ENCODE measurements at regions not wholly inside any gene's neighbourhood (a gene's known extent, or its start where the extent isn't known, plus 50 kb on each side); places are given as distances from the start of the nearest gene placed in this dataset.

- Mint-ChIP-seq H3K9me3 (no peaks in the 10 kb centered on the region), H3K27ac (ENCODE audit: low read depth) (no peak overlapping the region), H3K27me3 (peaks cover 33% of the 10 kb centered on the region), H3K4me1 (no peaks in the 10 kb centered on the region), H3K36me3 (ENCODE audit: insufficient read depth) (peaks cover 2% of the 10 kb centered on the region), H3K4me3 (no peak overlapping the region)
- DNase-seq (ENCODE audit: low spot score in 2 of 2) (no peak), ATAC-seq (replicated peaks; ENCODE audit: extremely low read depth, poor library complexity, severe bottlenecking) (no peak)
Measured at GRCh38 chr3:67808906-67809305, 154.5 kb upstream of the SUCLG2 start.

GRCh38 chr3:67804578-67804977 lies 150.2 kb upstream of the SUCLG2 start:
- peaks cover 2% of the 10 kb centered on the region for H3K36me3 Mint-ChIP-seq (ENCODE audit: insufficient read depth)
- no peak for DNase-seq (ENCODE audit: low spot score in 2 of 2)
- H3K4me1 Mint-ChIP-seq: no peaks in the 10 kb centered on the region
- ATAC-seq (replicated peaks; ENCODE audit: extremely low read depth, poor library complexity, severe bottlenecking): no peak
- peaks cover 61% of the 10 kb centered on the region for H3K27me3 Mint-ChIP-seq
- no peak overlapping the region for H3K27ac Mint-ChIP-seq (ENCODE audit: low read depth)
- no peaks in the 10 kb centered on the region for H3K9me3 Mint-ChIP-seq
- H3K4me3 Mint-ChIP-seq: no peak overlapping the region

- no peaks in the 10 kb centered on the region for H3K4me1 Mint-ChIP-seq
- ATAC-seq (replicated peaks; ENCODE audit: extremely low read depth, poor library complexity, severe bottlenecking) (no peak), DNase-seq (ENCODE audit: low spot score in 2 of 2) (no peak)
- H3K9me3 Mint-ChIP-seq: no peaks in the 10 kb centered on the region
- peaks cover 2% of the 10 kb centered on the region for H3K36me3 Mint-ChIP-seq (ENCODE audit: insufficient read depth)
- H3K4me3 Mint-ChIP-seq: no peak overlapping the region
- H3K27ac Mint-ChIP-seq (ENCODE audit: low read depth): no peak overlapping the region
- H3K27me3 Mint-ChIP-seq: peaks cover 61% of the 10 kb centered on the region
Measured at GRCh38 chr3:67804089-67804488, 149.7 kb upstream of the SUCLG2 start.

GRCh38 chr3:67798412-67798811 lies 144.0 kb upstream of the SUCLG2 start:
- Mint-ChIP-seq H3K36me3 (ENCODE audit: insufficient read depth) (no peaks in the 10 kb centered on the region), H3K4me3 (no peak overlapping the region), H3K4me1 (no peaks in the 10 kb centered on the region), H3K9me3 (no peaks in the 10 kb centered on the region), H3K27me3 (peaks cover 24% of the 10 kb centered on the region), H3K27ac (ENCODE audit: low read depth) (no peak overlapping the region)
- ATAC-seq (replicated peaks; ENCODE audit: extremely low read depth, poor library complexity, severe bottlenecking): no peak
- DNase-seq (ENCODE audit: low spot score in 2 of 2): no peak

GRCh38 chr3:67791620-67792019 lies 137.2 kb upstream of the SUCLG2 start:
- Mint-ChIP-seq H3K4me3 (no peak overlapping the region), H3K4me1 (no peaks in the 10 kb centered on the region), H3K9me3 (no peaks in the 10 kb centered on the region), H3K27me3 (no peaks in the 10 kb centered on the region), H3K27ac (ENCODE audit: low read depth) (no peak overlapping the region), H3K36me3 (ENCODE audit: insufficient read depth) (no peaks in the 10 kb centered on the region)
- no peak for DNase-seq (ENCODE audit: low spot score in 2 of 2)
- no peak for ATAC-seq (replicated peaks; ENCODE audit: extremely low read depth, poor library complexity, severe bottlenecking)

- no peak overlapping the region for H3K4me3 Mint-ChIP-seq
- no peaks in the 10 kb centered on the region for H3K36me3 Mint-ChIP-seq (ENCODE audit: insufficient read depth)
- H3K27me3 Mint-ChIP-seq: peaks cover 14% of the 10 kb centered on the region
- no peak overlapping the region for H3K27ac Mint-ChIP-seq (ENCODE audit: low read depth)
- H3K4me1 Mint-ChIP-seq: no peaks in the 10 kb centered on the region
- H3K9me3 Mint-ChIP-seq: peaks cover 10% of the 10 kb centered on the region
- ATAC-seq (replicated peaks; ENCODE audit: extremely low read depth, poor library complexity, severe bottlenecking): peak; percentile 71
- peak; percentile 39 to 46 for DNase-seq (ENCODE audit: low spot score in 2 of 2)
Measured at GRCh38 chr3:67790043-67790442, 135.6 kb upstream of the SUCLG2 start.

- Mint-ChIP-seq H3K9me3 (peaks cover 14% of the 10 kb centered on the region), H3K36me3 (ENCODE audit: insufficient read depth) (no peaks in the 10 kb centered on the region), H3K27ac (ENCODE audit: low read depth) (no peak overlapping the region), H3K4me1 (no peaks in the 10 kb centered on the region), H3K4me3 (no peak overlapping the region), H3K27me3 (peaks cover 14% of the 10 kb centered on the region)
- ATAC-seq (replicated peaks; ENCODE audit: extremely low read depth, poor library complexity, severe bottlenecking) (no peak), DNase-seq (ENCODE audit: low spot score in 2 of 2) (no peak)
Measured at GRCh38 chr3:67788396-67788795, 134.0 kb upstream of the SUCLG2 start.

- ATAC-seq (replicated peaks; ENCODE audit: extremely low read depth, poor library complexity, severe bottlenecking): no peak
- no peak overlapping the region for H3K4me3 Mint-ChIP-seq
Measured at GRCh38 chr3:67783281-67784250, 129.2 kb upstream of the SUCLG2 start.

GRCh38 chr3:67781871-67782270 lies 127.5 kb upstream of the SUCLG2 start:
- no peak for ATAC-seq (replicated peaks; ENCODE audit: extremely low read depth, poor library complexity, severe bottlenecking)
- Mint-ChIP-seq H3K9me3 (peaks cover 19% of the 10 kb centered on the region), H3K27ac (ENCODE audit: low read depth) (no peak overlapping the region), H3K27me3 (peaks cover 14% of the 10 kb centered on the region), H3K4me3 (no peak overlapping the region), H3K36me3 (ENCODE audit: insufficient read depth) (no peaks in the 10 kb centered on the region), H3K4me1 (no peaks in the 10 kb centered on the region)
- DNase-seq (ENCODE audit: low spot score in 2 of 2): no peak

More at GRCh38 chr3:67783281-67784250, 129.2 kb upstream of the SUCLG2 start:
- Mint-ChIP-seq H3K36me3 (ENCODE audit: insufficient read depth) (no peaks in the 10 kb centered on the region), H3K4me1 (no peaks in the 10 kb centered on the region), H3K27me3 (peaks cover 14% of the 10 kb centered on the region), H3K27ac (ENCODE audit: low read depth) (no peak overlapping the region), H3K9me3 (peaks cover 19% of the 10 kb centered on the region)
- DNase-seq (ENCODE audit: low spot score in 2 of 2): no peak

GRCh38 chr3:67781218-67781617 lies 126.8 kb upstream of the SUCLG2 start:
- peaks cover 19% of the 10 kb centered on the region for H3K9me3 Mint-ChIP-seq
- no peak overlapping the region for H3K4me3 Mint-ChIP-seq

GRCh38 chr3:67774676-67775075 lies 120.3 kb upstream of the SUCLG2 start:
- ATAC-seq (replicated peaks; ENCODE audit: extremely low read depth, poor library complexity, severe bottlenecking) (no peak), DNase-seq (ENCODE audit: low spot score in 2 of 2) (no peak)
- Mint-ChIP-seq H3K4me1 (no peaks in the 10 kb centered on the region), H3K9me3 (no peaks in the 10 kb centered on the region), H3K27ac (ENCODE audit: low read depth) (no peak overlapping the region), H3K36me3 (ENCODE audit: insufficient read depth) (no peaks in the 10 kb centered on the region), H3K27me3 (no peaks in the 10 kb centered on the region), H3K4me3 (no peak overlapping the region)

More at GRCh38 chr3:67781218-67781617, 126.8 kb upstream of the SUCLG2 start:
- Mint-ChIP-seq H3K27ac (ENCODE audit: low read depth) (no peak overlapping the region), H3K36me3 (ENCODE audit: insufficient read depth) (no peaks in the 10 kb centered on the region), H3K4me1 (no peaks in the 10 kb centered on the region), H3K27me3 (peaks cover 12% of the 10 kb centered on the region)
- no peak for ATAC-seq (replicated peaks; ENCODE audit: extremely low read depth, poor library complexity, severe bottlenecking)
- DNase-seq (ENCODE audit: low spot score in 2 of 2): no peak

- Mint-ChIP-seq H3K27me3 (peaks cover 22% of the 10 kb centered on the region), H3K27ac (ENCODE audit: low read depth) (no peak overlapping the region), H3K9me3 (peaks cover 20% of the 10 kb centered on the region), H3K36me3 (ENCODE audit: insufficient read depth) (no peaks in the 10 kb centered on the region), H3K4me1 (no peaks in the 10 kb centered on the region), H3K4me3 (no peak overlapping the region)
- ATAC-seq (replicated peaks; ENCODE audit: extremely low read depth, poor library complexity, severe bottlenecking): no peak
- DNase-seq (ENCODE audit: low spot score in 2 of 2): no peak
Measured at GRCh38 chr3:67765575-67765974, 111.2 kb upstream of the SUCLG2 start.

GRCh38 chr3:67745296-67745695 lies 90.9 kb upstream of the SUCLG2 start:
- Mint-ChIP-seq H3K27me3 (no peaks in the 10 kb centered on the region), H3K4me3 (no peak overlapping the region), H3K27ac (ENCODE audit: low read depth) (no peak overlapping the region), H3K9me3 (no peaks in the 10 kb centered on the region), H3K4me1 (no peaks in the 10 kb centered on the region), H3K36me3 (ENCODE audit: insufficient read depth) (no peaks in the 10 kb centered on the region)
- DNase-seq (ENCODE audit: low spot score in 2 of 2) (no peak), ATAC-seq (replicated peaks; ENCODE audit: extremely low read depth, poor library complexity, severe bottlenecking) (no peak)

Measured in central memory CD8-positive, alpha-beta T cell (primary cell).